Vagina (tissue), 2 donors: ENCODE measurements at regions not wholly inside any gene's neighbourhood (a gene's known extent, or its start where the extent isn't known, plus 50 kb on each side); places are given as distances from the start of the nearest gene placed in this dataset.

Source experiments
- POLR2A ChIP-seq, 2 donors: fragments of 450-650 bp; IDR thresholded peaks; one replicate each; pipeline ENCODE4 v1.6.1; 2017; ENCODE audit warnings: antibody characterized with exemption in 2 of 2, mild to moderate bottlenecking in 2 of 2, moderate library complexity in 2 of 2
- POLR2AphosphoS5 ChIP-seq, 2 donors: sonication (generic); formaldehyde crosslinking; IDR thresholded peaks; one replicate each; pipeline ENCODE4 v1.9.0; 2017; ENCODE audit warnings: antibody characterized with exemption in 2 of 2, mild to moderate bottlenecking in 2 of 2, low read depth in 1 of 2; ENCODE audit not compliant: insufficient read depth in 1 of 2
- TF ChIP-seq, protein P1 (sequence below), 3 experiments: fragments of 450-650 bp in 2 of 3; fragments of 200-600 bp in 1 of 3; sonication (generic) in 1 of 3; IDR thresholded peaks; one replicate each; pipeline ENCODE4 v1.5.1; 2017 to 2019; ENCODE audit warnings: antibody characterized with exemption in 3 of 3, mild to moderate bottlenecking in 2 of 3, moderate library complexity in 2 of 3

DNA sequence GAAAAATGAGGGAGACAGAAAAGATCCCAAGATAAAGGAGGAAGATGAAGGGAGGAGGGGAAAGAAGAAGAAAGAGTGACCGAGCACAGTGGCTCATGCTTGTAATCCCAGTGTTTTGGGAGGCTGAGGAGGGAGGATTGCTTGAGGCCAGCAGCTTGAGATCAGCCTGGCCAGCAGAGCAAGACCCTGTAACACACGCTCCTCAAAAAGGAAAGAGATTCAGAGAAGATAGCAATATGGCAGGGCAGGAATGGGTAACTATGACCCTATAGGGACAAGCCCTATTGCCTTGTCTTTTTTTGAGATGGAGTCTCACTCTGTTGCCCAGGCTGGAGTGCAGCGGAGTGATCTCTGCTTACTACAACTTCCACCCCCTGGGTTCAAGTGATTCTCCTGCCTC lies 116.9 kb upstream of the MAP1LC3B2 start:
- TF ChIP-seq, protein P1, sequence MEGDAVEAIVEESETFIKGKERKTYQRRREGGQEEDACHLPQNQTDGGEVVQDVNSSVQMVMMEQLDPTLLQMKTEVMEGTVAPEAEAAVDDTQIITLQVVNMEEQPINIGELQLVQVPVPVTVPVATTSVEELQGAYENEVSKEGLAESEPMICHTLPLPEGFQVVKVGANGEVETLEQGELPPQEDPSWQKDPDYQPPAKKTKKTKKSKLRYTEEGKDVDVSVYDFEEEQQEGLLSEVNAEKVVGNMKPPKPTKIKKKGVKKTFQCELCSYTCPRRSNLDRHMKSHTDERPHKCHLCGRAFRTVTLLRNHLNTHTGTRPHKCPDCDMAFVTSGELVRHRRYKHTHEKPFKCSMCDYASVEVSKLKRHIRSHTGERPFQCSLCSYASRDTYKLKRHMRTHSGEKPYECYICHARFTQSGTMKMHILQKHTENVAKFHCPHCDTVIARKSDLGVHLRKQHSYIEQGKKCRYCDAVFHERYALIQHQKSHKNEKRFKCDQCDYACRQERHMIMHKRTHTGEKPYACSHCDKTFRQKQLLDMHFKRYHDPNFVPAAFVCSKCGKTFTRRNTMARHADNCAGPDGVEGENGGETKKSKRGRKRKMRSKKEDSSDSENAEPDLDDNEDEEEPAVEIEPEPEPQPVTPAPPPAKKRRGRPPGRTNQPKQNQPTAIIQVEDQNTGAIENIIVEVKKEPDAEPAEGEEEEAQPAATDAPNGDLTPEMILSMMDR (IDR thresholded peaks at IDR 0.05), result no peak
- TF ChIP-seq POLR2AphosphoS5 (IDR thresholded peaks at IDR 0.05; ENCODE audit: insufficient read depth in 1 of 2, low read depth in 1 of 2) (no peak), POLR2A (IDR thresholded peaks at IDR 0.05) (no peak)
